Activated CD4-positive, alpha-beta T cell treated with anti-CD3 and anti-CD28 coated beads for 36 hours (primary cell): ENCODE measurements at regions not wholly inside any gene's neighbourhood (a gene's known extent, or its start where the extent isn't known, plus 50 kb on each side); places are given as distances from the start of the nearest gene placed in this dataset.

ENCODE experiments used
- ATAC-seq: fragments of 200-7000 bp; cut with Tn5 transposase; one replicate; pipeline ENCODE4 v1.10.0; 2021; ENCODE audit warnings: mild to moderate bottlenecking, moderate library complexity
- CTCF ChIA-PET: fragments of 350-600 bp; sonication (Branson Sonifier 250); formaldehyde crosslinking; loops from one replicate; lab custom pipeline; 2021; ENCODE audit warnings: antibody characterized with exemption; lab: Charles Lee
- POLR2A ChIA-PET: fragments of 350-600 bp; sonication (Branson Sonifier 250); formaldehyde crosslinking; loops from one replicate; lab custom pipeline; 2021; ENCODE audit warnings: antibody characterized with exemption, inconsistent platforms; lab: Charles Lee
- DNase-seq: peaks from one replicate; pipeline ENCODE4 v3.0.0-alpha.2; 2020
- H3K27ac Mint-ChIP-seq: one replicate; pipeline ENCODE4 v1.8.0; 2021; ENCODE audit warnings: mixed read lengths
- H3K27me3 Mint-ChIP-seq: one replicate; pipeline ENCODE4 v1.8.0; 2021; ENCODE audit warnings: mixed read lengths
- H3K36me3 Mint-ChIP-seq: one replicate; pipeline ENCODE4 v1.8.0; 2021; ENCODE audit warnings: low read depth, mixed read lengths
- H3K4me1 Mint-ChIP-seq: one replicate; pipeline ENCODE4 v1.8.0; 2021; ENCODE audit warnings: mixed read lengths
- H3K4me3 Mint-ChIP-seq: one replicate; pipeline ENCODE4 v1.8.0; 2021; ENCODE audit warnings: mild to moderate bottlenecking, moderate library complexity, mixed read lengths
- H3K9me3 Mint-ChIP-seq: one replicate; pipeline ENCODE4 v1.8.0; 2021; ENCODE audit warnings: low read depth, mixed read lengths
- intact Hi-C, 2 experiments: fragments of 100-400 bp; cut with DNase I in 1 of 2; cut with micrococcal nuclease in 1 of 2; formaldehyde crosslinking; loops; one replicate each; pipeline versions ENCODE4 v1.14.2 to v1.15.1; 2022 to 2024; cut with DNase I, micrococcal nuclease

DNA sequence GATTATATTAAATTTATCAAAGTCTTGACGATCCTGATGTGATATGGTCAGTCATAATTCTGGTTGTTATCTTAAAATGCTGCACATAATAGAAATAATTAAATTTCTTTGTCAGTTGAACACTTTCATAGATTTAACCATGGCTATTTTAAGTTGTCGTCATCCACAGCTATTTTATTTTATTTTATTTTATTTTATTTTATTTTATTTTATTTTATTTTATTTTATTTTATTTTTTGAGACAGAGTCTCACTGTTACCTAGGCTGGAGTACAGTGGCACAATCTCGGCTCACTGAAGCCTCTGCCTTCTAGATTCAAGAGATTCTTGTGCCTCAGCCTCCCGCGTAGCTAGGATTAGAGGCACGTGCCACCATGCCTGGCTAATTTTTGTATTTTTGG, 90.5 kb upstream of the KCNK12 start:
- CTCF ChIA-PET: no interaction called here
- Mint-ChIP-seq H3K4me1 (no peaks in the 10 kb centered on the region), H3K9me3 (no peaks in the 10 kb centered on the region), H3K36me3 (no peaks in the 10 kb centered on the region), H3K27ac (no peak overlapping the region), H3K4me3 (no peak overlapping the region), H3K27me3 (no peaks in the 10 kb centered on the region)
- ATAC-seq: no peak
- DNase-seq: no peak
- intact Hi-C loops: no loop called here
- POLR2A ChIA-PET: no interaction called here

DNA sequence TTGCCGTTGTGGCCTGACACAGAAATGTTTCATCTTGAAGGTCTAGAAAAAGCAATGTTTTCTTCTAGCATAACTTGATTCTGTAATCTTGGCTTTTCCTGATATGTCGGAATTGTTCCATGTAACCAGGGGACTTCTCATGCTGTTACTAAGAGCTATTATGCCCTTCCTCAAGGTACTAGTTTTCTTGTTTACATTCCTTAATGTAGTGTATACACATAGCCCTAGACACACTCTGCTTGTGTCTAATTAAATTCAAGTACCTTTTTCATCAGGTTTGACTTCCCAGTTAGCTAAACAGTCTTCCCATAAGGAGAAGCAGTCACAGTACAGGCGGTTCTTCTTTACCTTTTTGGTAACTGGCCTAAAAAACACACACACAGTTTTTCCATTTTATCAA, 89.4 kb upstream of the KCNK12 start:
- CTCF ChIA-PET: no interaction called here
- H3K9me3 Mint-ChIP-seq: no peaks in the 10 kb centered on the region
- intact Hi-C loops: no loop called here
- H3K36me3 Mint-ChIP-seq: no peaks in the 10 kb centered on the region
- H3K4me1 Mint-ChIP-seq: no peaks in the 10 kb centered on the region
- H3K27me3 Mint-ChIP-seq: no peaks in the 10 kb centered on the region
- H3K27ac Mint-ChIP-seq: no peak overlapping the region
- POLR2A ChIA-PET: no interaction called here
- no peak overlapping the region for H3K4me3 Mint-ChIP-seq
- ATAC-seq: no peak
- no peak for DNase-seq

DNA sequence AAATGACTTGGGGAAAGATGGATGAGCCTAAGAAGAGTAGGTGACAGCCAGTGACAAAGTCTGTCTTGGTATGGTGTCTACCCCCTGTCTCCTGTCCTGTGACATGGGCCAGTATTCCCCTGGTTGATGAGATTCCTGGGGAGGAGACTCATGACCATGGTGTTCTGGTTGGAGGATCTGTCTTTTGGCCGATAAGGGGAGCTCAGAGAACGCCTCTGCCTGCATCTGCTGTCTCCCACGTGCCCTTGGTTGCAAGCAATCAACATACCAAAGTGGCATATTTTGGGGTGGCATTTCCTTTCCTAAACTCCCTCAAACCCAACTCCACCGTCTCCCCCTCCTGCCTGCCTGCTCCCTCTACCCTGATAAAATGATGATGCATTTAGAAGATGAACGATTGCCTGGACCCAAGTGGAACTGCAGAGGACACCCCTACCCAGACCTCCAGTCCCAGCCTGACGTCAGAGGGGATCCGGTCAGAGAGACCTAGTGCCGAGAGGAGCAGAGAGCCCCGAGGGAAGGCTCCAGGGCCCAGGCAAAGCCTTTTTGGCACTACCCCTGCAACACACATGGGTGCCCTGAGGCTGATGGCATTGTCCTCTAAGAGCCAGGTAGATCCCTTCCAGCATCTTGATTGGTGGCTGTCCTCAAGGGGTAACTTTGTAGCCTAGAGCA, 88.0 kb upstream of the KCNK12 start:
- DNase-seq: no peak
- intact Hi-C loops: no loop called here
- no peak for ATAC-seq
- ChIA-PET POLR2A (no interaction called here), CTCF (no interaction called here)
- no peaks in the 10 kb centered on the region for H3K4me1 Mint-ChIP-seq
- no peaks in the 10 kb centered on the region for H3K36me3 Mint-ChIP-seq
- no peak overlapping the region for H3K4me3 Mint-ChIP-seq
- H3K27ac Mint-ChIP-seq: no peak overlapping the region
- no peaks in the 10 kb centered on the region for H3K27me3 Mint-ChIP-seq
- no peaks in the 10 kb centered on the region for H3K9me3 Mint-ChIP-seq

DNA sequence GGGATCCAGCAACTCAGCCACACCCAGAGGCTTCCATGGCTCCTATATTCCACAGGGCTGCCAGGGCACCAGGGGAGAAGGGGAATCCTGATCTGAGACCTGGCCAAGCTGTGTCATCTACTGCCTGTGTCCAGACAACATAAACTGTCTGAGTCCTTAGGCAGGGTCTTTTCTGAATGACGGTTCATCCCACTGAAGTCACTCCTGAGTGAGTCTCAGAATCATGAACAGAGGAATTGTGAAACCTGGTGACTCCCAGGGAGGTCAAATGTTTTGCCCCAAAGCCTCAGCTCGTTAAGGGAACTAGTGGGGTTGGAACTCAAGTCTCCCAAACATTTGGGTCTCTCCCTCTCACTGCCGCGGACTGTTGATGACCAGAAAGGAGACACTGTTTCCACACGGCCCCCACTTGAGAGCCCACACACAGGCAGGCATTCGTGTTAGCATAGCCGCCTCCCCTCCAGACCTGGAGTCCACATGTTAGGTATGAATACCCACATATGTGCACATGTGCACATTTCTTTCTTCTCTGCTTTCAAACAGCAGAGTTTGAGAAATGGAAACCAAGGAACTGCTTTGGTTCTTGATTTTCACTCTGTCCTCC, 87.2 kb upstream of the KCNK12 start:
- H3K27me3 Mint-ChIP-seq: no peaks in the 10 kb centered on the region
- H3K27ac Mint-ChIP-seq: no peak overlapping the region
- DNase-seq (no peak), ATAC-seq (no peak)
- POLR2A ChIA-PET: no interaction called here
- H3K4me1 Mint-ChIP-seq: no peaks in the 10 kb centered on the region
- CTCF ChIA-PET: no interaction called here
- intact Hi-C loops: no loop called here
- H3K9me3 Mint-ChIP-seq: no peaks in the 10 kb centered on the region
- no peak overlapping the region for H3K4me3 Mint-ChIP-seq
- no peaks in the 10 kb centered on the region for H3K36me3 Mint-ChIP-seq

DNA sequence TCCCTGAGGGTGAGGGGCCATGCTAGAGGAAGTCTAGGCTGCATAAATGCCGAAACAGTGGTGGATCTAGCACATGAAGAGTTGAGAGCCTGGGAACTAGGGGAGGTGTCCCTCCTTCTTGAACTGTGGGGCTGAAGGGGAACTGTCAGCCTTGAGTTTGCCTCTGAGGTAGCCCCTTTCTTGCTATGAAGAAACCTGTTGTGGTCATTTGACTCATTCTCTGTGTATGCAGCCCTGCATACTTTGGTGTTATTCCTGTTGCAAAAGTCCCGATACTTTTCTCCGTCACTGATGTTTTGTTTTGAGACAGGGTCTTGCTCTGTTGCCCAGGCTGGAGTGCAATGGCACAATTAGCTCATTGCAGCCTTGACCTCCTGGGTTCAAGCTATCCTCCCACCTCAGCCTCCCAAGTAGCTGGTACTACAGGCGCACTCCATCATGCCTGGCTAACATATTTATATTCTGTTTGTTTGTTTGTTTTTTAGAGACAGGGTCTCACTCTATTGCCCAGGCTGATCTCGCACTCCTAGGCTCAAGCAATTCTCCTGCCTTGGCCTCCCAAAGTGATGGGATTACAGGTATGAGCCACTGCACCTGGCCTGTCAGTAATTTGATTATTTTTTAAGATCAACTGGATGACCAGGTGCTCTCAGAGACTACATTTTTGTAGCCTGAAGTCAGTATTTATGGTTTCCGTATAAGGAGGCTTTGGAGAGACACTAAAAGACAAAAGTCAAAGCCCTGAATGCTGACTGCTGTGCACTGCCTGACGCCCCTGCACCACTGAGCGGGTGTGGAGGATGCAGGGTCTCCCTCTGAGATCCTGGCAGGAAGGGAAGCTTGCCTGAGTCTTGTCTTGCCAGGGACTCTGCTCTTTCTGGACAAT, 86.2 kb upstream of the KCNK12 start:
- no peaks in the 10 kb centered on the region for H3K27me3 Mint-ChIP-seq
- no peak overlapping the region for H3K4me3 Mint-ChIP-seq
- H3K9me3 Mint-ChIP-seq: no peaks in the 10 kb centered on the region
- POLR2A ChIA-PET: no interaction called here
- ATAC-seq: no peak
- DNase-seq: no peak
- intact Hi-C loops: no loop called here
- H3K27ac Mint-ChIP-seq: no peak overlapping the region
- CTCF ChIA-PET: no interaction called here
- no peaks in the 10 kb centered on the region for H3K36me3 Mint-ChIP-seq
- no peaks in the 10 kb centered on the region for H3K4me1 Mint-ChIP-seq

DNA sequence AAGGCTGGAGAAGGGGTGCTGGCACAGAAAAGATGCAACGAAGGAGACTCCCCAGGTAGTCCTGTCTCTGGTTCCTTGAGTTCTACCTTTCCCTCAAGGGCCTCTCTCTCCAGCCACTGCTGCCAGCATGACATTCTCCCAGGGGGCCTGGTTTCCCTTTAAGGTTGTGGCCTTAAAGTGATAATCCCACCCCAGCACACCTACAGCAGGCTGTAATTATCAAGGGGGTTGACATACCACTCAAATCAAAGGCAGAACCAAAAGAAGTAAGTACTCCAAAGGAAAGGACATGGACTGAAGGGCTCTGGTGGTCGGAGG, 84.7 kb upstream of the KCNK12 start:
- H3K36me3 Mint-ChIP-seq: no peaks in the 10 kb centered on the region
- H3K27me3 Mint-ChIP-seq: no peaks in the 10 kb centered on the region
- ChIA-PET POLR2A (no interaction called here), CTCF (no interaction called here)
- ATAC-seq: no peak
- no peak for DNase-seq
- H3K4me1 Mint-ChIP-seq: no peaks in the 10 kb centered on the region
- intact Hi-C loops: no loop called here
- H3K27ac Mint-ChIP-seq: no peak overlapping the region
- no peaks in the 10 kb centered on the region for H3K9me3 Mint-ChIP-seq
- no peak overlapping the region for H3K4me3 Mint-ChIP-seq

DNA sequence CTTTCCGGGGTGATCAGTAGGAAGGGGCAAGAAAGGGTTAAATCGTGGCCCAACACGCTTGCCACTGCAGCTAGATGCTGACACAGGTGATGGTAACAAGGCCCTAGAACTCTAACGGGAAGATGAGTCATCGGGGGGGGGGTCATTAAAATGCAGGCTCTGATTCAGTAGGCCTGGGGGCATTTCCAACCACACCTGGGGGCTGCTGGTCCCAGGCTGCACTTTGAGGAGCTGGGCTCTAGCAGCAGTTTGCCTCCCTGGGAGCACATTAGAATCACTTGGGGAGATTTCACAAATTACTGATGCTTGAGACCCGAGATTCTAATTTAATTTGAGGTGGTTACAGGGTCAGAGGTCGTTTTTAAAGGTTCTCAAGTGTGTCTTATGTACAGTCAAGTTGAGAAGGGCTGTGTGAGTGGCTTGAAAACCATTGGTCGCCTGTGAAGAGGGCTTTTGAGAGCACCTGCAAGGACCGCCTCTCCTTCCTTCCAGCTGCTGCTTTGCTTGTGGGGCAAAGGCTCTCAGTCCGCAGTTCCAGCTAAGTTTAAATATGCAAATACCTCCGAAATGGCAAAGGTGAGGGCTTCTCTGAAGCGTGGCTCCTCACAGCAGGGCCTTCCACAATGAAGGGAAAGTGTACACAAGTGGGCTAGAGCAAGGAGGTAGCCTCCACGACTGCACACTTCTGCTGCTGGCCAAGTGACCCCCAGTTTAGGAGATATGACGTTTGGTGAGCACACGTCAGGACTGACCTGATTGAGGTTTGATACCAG, 84.2 kb upstream of the KCNK12 start:
- H3K27ac Mint-ChIP-seq: no peak overlapping the region
- H3K27me3 Mint-ChIP-seq: no peaks in the 10 kb centered on the region
- H3K4me1 Mint-ChIP-seq: no peaks in the 10 kb centered on the region
- H3K9me3 Mint-ChIP-seq: no peaks in the 10 kb centered on the region
- no peak overlapping the region for H3K4me3 Mint-ChIP-seq
- intact Hi-C loops: no loop called here
- CTCF ChIA-PET: interaction anchor here (1.0 kb wide), 1 partner anchor 12 kb away, joined by 3 read pairs; no protein-coding TSS in a partner anchor
- H3K36me3 Mint-ChIP-seq: no peaks in the 10 kb centered on the region
- ATAC-seq: no peak
- POLR2A ChIA-PET: no interaction called here
- no peak for DNase-seq

DNA sequence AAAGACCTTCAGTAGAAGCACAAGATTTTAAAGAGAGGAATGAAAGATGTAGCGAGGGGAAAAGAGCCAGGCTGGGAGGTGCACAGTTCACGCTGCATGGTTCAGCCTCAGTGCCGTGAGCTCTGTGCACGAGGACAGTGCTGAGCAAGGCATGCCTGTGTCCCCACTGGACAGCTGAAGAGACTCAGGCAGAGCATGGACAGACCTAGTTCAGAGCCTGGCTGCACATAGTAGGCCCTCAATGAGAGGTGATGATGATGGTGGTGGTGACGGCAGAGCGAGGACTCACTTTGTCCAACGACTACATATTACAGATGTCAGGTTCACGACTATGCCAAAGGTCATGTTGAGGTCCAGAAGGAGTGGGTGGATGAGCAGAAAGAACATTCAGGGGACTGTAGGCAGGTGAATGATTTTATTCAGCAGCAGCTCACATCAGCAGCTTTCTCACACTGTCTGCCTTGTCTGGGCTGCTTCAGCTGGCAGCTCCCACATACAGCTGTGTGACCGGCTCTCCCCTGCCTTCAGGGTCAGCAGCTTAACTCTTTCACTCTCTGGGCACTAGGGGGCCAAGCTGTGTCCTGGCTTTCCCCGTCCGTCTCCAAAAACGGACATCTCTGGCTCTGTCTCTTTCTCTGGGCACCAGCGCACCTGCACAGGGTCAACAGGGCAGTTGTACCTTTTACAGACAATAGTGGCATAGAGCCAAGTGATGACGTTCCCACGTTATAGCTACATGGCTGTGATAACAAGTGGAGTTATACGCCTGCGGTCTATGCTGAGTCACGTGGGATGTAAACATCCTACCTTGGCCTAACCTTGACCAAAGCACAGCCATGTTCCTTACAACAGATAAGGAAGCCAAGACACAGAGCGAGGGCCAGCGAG, 83.4 kb upstream of the KCNK12 start:
- ChIA-PET CTCF (interaction anchor here (1.0 kb wide), 1 partner anchor 11 kb away, joined by 3 read pairs; no protein-coding TSS in a partner anchor), POLR2A (interaction anchor here (0.6 kb wide), 1 partner anchor 113 kb away, joined by 4 read pairs; no protein-coding TSS in a partner anchor)
- DNase-seq: no peak
- H3K36me3 Mint-ChIP-seq: no peaks in the 10 kb centered on the region
- ATAC-seq: no peak
- no peaks in the 10 kb centered on the region for H3K4me1 Mint-ChIP-seq
- intact Hi-C loops: no loop called here
- H3K27me3 Mint-ChIP-seq: no peaks in the 10 kb centered on the region
- H3K27ac Mint-ChIP-seq: no peak overlapping the region
- H3K9me3 Mint-ChIP-seq: no peaks in the 10 kb centered on the region
- H3K4me3 Mint-ChIP-seq: no peak overlapping the region

DNA sequence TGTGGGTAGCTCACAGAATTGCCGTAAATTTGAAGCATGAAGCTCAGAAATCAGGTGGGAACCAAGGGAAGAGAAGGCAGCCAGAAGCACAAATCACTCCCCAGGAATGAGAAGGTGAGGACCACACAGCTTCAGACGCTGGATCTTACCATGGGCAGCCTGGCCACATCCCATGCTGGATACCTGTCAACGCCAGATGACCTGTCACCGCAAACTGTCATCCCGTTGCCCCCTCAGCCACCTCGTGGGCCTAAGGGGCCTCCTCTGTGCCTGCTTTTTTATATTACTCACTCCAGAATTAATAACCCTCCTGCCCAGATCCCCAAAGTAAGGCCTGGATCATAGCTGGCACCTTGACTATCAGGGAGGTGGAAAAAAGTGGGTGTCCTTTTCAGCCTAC, 82.3 kb upstream of the KCNK12 start:
- ATAC-seq: no peak
- no peaks in the 10 kb centered on the region for H3K4me1 Mint-ChIP-seq

DNA sequence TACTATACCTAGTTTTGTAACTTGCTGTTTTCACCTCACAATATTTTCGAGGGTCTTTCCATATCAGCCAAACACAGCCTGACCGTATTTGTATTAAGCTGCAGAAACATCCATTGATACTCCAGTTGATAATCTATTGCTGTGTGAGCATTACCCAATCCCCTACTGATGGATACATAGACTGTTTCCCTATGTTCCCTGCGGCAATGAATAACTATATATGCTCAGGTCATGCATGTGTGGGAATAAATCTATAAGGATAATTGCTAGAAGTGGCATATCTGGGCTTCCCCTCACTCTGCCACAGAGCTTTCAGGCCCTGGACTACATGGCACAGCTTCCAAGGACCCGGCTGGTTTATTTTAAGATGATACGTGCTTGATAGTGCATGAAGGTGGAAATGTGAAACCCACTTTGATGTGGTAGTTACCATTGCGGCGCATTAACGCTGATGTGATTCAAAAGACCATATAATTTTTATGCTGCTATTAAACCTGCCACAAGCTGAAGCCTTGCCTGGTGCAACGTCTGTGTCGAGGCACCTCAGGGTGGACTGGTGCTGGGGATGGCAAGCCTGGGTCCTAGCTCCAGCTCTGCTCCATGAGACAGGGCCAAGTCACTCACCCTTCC, 81.4 kb upstream of the KCNK12 start:
- H3K27ac Mint-ChIP-seq: no peak overlapping the region
- intact Hi-C loops: no loop called here
- no peaks in the 10 kb centered on the region for H3K36me3 Mint-ChIP-seq
- no peaks in the 10 kb centered on the region for H3K4me1 Mint-ChIP-seq
- POLR2A ChIA-PET: no interaction called here
- no peaks in the 10 kb centered on the region for H3K9me3 Mint-ChIP-seq
- H3K27me3 Mint-ChIP-seq: peaks cover 2% of the 10 kb centered on the region
- no peak for DNase-seq
- no peak overlapping the region for H3K4me3 Mint-ChIP-seq
- CTCF ChIA-PET: interaction anchor here (0.8 kb wide), 1 partner anchor 633 kb away, joined by 4 read pairs; no protein-coding TSS in a partner anchor
- ATAC-seq: no peak

More for the DNA sequence above, 82.3 kb upstream of the KCNK12 start:
- Mint-ChIP-seq H3K9me3 (no peaks in the 10 kb centered on the region), H3K27me3 (no peaks in the 10 kb centered on the region), H3K36me3 (no peaks in the 10 kb centered on the region), H3K27ac (no peak overlapping the region), H3K4me3 (no peak overlapping the region)
- DNase-seq: no peak
- POLR2A ChIA-PET: no interaction called here
- intact Hi-C loops: no loop called here
- CTCF ChIA-PET: no interaction called here
